Suprapubic skin (tissue), 4 donors: ENCODE measurements at regions not wholly inside any gene's neighbourhood (a gene's known extent, or its start where the extent isn't known, plus 50 kb on each side); places are given as distances from the start of the nearest gene placed in this dataset.

Source experiments
- EP300 ChIP-seq: sonication (generic); formaldehyde crosslinking; IDR thresholded peaks from one replicate; pipeline ENCODE4 v1.6.1; 2017; ENCODE audit warnings: antibody characterized with exemption
- POLR2A ChIP-seq, 2 donors: fragments of 450-650 bp; IDR thresholded peaks; one replicate each; pipeline ENCODE4 v1.6.1; 2017; ENCODE audit warnings: antibody characterized with exemption in 2 of 2, mild to moderate bottlenecking in 2 of 2, moderate library complexity in 2 of 2
- POLR2AphosphoS5 ChIP-seq, 3 donors: sonication (generic); formaldehyde crosslinking; IDR thresholded peaks; one replicate each; pipeline ENCODE4 v1.6.1; 2017; ENCODE audit warnings: antibody characterized with exemption in 3 of 3
- TF ChIP-seq, protein P1 (sequence below), 2 donors: fragments of 200-600 bp in 1 of 2; fragments of 450-650 bp in 1 of 2; sonication (generic) in 1 of 2; IDR thresholded peaks; one replicate each; pipeline ENCODE4 v1.5.1; 2016 to 2019; ENCODE audit warnings: antibody characterized with exemption in 2 of 2, mild to moderate bottlenecking in 1 of 2, moderate library complexity in 1 of 2

DNA sequence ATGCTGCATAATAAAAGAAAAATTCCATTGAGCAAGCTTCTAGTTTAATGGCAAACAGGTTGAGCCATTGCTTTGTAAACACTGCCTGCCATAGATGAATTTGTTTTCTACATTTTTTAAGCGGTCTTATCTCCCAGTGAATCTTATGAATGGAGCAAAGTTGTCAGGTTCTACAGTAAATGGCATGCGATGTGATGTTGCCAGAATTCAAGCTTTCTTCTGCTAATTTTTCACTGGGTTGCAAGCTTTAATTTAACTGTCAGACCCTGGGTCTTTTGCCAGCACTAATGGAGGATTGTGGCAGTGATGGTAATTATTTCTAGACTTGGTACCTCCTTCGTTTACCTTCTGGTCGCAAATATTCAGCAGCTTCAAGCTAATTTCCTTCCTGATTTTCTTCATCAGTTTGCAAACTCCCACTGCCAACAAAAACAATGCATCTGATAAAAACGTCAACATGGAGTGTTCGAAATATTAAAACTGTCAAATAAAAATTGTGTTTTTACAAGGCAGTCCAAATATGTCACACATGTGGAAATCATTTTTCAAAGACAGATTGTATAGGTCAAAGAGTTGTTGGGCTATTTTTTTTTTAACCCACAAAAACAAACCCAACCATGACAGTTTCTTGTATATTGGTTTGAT, 274.2 kb upstream of the ERCC4 start:
- TF ChIP-seq, protein P1, sequence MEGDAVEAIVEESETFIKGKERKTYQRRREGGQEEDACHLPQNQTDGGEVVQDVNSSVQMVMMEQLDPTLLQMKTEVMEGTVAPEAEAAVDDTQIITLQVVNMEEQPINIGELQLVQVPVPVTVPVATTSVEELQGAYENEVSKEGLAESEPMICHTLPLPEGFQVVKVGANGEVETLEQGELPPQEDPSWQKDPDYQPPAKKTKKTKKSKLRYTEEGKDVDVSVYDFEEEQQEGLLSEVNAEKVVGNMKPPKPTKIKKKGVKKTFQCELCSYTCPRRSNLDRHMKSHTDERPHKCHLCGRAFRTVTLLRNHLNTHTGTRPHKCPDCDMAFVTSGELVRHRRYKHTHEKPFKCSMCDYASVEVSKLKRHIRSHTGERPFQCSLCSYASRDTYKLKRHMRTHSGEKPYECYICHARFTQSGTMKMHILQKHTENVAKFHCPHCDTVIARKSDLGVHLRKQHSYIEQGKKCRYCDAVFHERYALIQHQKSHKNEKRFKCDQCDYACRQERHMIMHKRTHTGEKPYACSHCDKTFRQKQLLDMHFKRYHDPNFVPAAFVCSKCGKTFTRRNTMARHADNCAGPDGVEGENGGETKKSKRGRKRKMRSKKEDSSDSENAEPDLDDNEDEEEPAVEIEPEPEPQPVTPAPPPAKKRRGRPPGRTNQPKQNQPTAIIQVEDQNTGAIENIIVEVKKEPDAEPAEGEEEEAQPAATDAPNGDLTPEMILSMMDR (IDR thresholded peaks at IDR 0.05) = no peak
- TF ChIP-seq EP300 (no peak), POLR2AphosphoS5 (IDR thresholded peaks at IDR 0.05) (no peak), POLR2A (IDR thresholded peaks at IDR 0.05) (no peak)
